GM20431 (cell line): ENCODE measurements at regions not wholly inside any gene's neighbourhood (a gene's known extent, or its start where the extent isn't known, plus 50 kb on each side); places are given as distances from the start of the nearest gene placed in this dataset.
"Not testable (repeated sequence)": the region's sequence is repeated elsewhere in the genome, so short reads cannot be mapped to it uniquely, and the experiment has no call there.

Experiments
- in situ Hi-C: fragments of 300-500 bp; cut with MseI, MboI; formaldehyde crosslinking; loops from one replicate; pipeline ENCODE4 v1.15.0; 2020; ENCODE audit warnings: low sequenced_read_pairs; ENCODE audit not compliant: unreplicated experiment

DNA sequence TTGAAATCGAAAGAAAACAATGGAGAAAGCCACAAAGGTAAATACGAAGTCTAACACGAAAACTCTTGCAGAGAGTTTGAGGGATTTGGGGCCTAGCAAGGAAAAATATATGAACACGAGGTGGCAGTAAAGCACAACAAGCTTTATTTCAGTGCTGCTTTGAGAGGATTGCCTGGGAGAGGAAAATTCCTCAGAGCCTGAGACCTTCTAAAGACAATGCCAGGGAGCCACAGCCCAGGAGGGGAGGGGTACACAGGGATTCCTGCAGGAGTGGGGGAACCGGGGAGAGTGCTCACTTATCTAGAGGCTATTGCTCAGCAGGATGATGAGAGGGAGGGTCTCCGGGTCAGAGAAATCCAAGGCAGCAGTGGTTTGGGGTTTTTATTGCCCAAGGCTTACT lies 134.9 kb upstream of the ADCY2 start:
- in situ Hi-C loops = no loop called here

DNA sequence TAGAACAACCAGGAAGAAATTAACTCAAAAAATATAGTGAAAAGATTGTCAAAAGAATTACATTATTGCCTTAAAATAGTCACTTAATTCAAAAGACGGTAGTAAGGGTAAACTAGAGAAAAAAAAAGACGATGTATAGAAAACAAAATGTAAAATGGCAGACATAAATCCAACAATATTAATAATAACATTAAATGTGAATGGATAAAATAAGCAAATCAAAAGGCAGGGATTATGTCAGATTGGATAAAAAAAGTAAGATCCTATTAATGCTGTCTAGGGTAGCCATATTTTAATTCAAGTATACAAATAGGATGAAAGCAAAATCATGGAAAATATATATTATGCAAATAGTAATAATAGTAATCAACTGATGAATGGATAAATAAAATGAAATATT lies 134.0 kb upstream of the ADCY2 start:
- in situ Hi-C loops = no loop called here

DNA sequence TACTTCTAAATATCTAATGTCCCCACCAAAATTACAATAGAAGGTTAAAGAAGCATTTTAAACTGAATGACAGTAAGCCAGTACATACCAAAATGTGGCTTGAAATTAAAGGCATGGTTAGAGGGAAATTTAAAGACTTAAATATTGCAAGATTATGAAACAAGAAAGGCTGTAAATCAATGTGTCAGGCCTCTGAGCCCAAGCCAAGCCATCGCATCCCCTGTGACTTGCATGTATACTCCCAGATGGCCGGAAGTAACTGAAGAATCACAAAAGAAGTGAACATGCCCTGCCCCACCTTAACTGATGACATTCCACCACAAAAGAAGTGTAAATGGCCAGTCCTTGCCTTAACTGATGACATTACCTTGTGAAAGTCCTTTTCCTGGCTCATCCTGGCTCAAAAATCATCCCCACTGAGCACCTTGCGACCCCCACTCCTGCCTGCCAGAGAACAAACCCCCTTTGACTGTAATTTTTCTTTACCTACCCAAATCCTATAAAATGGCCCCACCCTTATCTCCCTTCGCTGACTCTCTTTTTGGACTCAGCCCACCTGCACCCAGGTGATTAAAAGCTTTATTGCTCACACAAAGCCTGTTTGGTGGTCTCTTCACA lies 132.4 kb upstream of the ADCY2 start:
- in situ Hi-C loops = not testable (repeated sequence)

DNA sequence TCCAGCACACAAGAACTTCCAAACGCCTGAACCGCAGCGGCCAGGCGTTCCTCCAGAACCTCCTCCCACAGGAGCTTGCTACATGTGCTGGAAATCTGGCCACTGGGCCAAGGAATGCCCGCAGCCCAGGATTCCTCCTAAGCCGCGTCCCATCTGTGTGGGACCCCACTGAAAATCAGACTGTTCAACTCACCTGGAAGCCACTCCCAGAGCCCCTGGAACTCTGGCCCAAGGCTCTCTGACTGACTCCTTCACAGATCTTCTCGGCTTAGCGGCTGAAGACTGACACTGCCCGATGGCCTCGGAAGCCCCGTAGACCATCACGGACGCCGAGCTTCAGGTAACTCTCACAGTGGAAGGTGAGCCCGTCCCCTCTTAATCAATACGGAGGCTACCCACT lies 130.2 kb upstream of the ADCY2 start:
- in situ Hi-C loops = not testable (repeated sequence)

DNA sequence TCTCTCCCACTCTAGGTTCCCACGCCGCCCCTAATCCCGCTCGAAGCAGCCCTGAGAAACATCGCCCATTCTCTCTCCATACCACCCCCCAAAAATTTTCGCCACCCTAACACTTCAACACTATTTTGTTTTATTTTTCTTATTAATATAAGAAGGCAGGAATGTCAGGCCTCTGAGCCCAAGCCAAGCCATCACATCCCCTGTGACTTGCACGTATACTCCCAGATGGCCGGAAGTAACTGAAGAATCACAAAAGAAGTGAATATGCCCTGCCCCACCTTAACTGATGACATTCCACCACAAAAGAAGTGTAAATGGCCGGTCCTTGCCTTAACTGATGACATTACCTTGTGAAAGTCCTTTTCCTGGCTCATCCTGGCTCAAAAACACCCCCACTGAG lies 127.2 kb upstream of the ADCY2 start:
- in situ Hi-C loops = not testable (repeated sequence)

DNA sequence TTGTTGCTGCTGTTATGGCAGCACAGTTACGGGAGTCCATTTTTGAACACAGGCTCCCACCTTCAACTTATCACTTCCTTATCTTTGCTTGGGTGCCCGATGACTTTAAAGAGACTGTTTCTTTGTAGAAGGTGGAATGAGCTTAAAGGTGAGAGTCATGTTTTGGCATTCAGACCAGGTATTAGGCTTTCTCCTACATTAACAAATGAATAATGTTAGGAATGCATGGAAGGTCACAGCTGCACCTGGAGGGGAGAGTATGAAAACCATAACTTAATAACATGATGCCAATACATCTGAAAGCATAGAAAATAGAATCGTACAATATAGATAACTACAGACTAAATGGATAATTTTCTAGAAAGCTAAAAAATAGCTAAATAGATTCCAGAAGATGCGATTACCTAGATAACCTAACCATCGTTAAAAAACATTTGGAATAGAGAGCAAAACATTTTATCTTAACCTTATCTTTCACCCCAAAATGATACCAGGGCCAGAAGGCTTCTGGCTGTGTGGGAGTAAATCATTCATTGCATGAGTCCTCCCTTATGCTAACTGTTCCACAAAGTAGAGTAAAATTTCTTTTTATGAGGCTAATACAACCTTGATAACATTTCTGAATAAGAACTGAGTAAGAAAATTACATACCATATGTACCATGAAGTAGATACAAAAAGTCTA lies 126.2 kb upstream of the ADCY2 start:
- in situ Hi-C loops = no loop called here

DNA sequence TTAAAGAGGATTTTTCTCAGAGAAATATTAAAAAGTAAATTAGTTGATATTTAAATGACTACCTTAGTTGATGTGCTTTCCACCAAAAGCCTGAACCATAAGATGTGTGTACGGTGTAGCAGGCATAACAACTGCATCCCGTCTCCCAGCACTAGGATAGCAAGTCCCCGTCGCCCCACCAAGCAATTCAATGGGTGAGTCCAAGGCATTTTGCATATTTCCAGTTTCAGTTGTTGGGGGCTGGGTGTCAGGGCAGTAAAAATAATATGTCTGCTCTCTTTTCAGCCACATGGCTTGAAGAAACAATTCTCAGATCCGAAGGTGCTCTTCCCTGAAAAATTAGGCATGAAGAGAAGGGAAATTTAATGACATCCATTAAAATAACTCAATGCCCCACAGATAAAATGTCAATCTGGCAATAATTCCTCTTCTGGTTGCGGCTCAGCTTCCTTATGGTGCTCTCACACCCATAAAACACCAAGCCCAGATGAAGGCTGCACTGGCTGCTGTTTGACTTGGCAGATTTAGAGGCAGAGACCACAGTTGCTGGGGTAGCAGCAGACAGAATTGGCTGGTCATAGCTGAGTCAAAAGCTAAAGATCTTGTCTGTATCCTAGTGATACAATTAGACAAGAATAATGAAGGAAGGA lies 124.4 kb upstream of the ADCY2 start:
- in situ Hi-C loops = no loop called here

DNA sequence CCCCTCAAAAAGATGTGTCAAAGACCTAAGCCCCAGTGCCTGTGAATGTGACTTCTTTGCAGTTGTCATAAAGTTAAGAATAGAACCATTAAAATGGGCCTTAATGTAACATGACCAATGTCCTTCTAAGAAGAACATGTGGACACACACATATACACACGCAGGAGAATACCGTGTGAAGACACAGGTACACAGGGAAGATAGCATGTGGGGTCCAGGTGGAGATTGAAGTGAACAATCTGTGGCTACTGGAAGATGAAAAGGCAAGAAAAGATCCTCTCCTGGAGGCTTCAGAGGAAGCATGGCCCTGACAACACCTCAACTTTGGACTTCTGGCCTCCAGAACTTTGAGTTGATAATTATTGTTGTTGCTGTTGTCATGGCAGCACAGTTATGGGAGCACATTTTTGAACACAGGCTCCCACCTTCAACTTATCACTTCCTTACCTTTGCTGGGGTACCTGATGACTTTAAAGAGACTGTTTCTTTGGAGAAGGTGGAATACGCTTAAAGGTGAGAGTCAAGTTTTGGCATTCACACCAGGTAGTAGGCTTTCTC lies 123.5 kb upstream of the ADCY2 start:
- in situ Hi-C loops = no loop called here

DNA sequence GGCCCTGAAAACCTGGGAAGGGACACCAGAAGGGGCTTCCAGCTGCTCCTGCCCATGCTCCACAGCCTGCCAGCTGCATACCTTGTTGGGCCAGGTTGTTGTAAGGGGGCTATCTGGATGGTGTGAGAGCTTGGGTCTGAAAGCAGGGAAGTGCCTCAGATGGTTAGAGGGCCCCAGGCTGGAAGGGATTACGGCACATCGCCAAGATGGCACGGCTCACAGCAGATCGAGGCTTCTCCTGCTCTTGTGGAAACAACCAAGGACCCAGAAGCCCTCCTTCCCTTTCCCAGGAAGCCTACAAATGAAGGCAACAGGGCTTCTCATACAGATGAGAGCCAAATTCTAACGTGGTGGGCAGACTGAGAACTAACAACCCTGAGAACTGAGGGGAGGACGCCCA lies 121.7 kb upstream of the ADCY2 start:
- in situ Hi-C loops = no loop called here

DNA sequence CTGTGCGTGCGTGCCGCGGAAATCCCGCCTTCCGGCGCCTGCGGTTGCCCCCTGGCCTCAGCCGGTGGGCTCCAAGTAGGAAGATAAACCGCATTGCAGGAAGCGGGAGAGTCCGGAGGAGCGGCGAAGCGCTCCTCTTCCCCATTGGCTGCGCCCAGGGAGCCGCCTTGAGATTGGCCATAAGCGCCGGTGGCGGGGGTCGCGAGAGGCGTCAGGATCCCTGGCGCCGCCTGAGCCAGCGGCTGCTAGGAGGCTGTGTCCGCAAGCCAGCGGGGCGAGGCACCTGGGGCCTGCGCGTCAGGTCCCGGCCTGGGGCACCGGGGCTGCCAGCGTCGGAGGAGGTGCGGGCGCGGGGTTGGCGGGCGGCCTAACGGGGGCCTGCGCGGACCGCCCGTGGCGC lies 106.3 kb upstream of the ADCY2 start:
- in situ Hi-C loops = not testable (repeated sequence)

DNA sequence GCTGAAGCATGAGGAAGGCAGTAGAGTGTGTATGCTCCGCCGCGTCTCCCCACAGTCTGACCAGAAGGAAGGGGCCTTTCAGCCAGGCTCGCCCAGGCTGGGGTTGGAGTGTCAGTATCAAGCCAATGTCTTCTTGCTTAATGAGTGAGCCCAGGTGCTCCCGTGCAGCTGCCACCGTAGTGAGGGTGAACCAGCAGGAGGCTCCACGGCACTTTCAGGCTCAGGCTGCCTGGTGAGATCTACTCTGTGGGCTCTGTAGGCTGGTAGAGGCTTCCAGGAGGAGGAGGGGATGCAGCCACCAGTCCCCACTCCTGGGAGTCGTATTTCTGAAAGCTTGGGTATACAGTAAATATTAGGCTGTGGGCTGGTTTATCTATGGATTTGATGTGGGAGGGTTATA lies 98.1 kb upstream of the ADCY2 start:
- in situ Hi-C loops = not testable (repeated sequence)

DNA sequence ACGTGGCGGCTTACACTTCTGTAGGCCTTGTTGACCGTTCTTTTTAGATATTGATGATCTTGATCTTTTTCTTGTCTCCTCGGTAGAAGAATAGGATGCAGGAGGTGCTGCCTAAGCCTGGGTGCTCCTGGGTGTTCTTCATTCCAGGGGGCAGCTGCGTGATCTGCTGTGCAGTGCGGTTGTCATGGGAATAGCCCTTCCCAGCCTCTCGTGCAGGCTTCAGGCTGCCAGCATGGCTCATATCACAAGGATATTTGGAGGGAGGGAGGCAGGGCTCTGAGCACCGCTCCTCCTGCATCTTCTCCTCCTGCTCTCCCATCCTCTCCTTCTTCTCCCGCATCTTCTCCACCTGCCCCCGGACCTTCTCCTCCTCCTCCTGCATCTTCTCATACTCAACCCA lies 96.2 kb upstream of the ADCY2 start:
- in situ Hi-C loops = not testable (repeated sequence)

DNA sequence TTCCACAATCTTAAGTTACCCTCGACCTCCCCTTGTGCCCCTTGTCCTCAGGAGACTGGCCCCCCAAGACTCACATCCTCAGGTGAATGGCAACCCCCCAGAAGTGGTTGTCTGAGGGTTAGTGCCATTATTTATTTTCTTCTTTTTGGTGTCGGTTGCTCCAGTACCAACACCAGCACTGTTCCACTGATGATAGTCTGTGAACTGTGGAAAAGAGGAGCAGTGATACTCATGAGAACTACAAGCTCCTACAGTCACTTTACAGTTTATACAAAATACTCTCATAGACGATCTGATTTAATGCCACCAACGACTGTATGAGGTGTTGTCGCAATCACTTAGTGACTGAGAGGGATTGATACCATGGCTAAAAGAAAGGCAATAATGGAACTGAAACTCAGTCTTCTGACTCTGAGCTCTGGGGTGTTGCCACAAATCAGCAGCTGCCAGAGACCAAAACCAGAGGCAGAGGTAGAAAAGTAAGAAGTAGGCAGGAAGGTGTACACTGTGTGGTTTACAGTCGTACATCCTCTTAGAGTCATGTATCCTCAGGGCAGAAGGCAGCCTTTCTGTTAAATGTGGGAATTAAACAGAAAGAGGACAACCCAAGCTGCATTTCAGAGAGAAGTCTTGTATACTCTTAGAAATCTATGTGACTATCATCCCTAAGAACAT lies 90.8 kb upstream of the ADCY2 start:
- in situ Hi-C loops = not testable (repeated sequence)

DNA sequence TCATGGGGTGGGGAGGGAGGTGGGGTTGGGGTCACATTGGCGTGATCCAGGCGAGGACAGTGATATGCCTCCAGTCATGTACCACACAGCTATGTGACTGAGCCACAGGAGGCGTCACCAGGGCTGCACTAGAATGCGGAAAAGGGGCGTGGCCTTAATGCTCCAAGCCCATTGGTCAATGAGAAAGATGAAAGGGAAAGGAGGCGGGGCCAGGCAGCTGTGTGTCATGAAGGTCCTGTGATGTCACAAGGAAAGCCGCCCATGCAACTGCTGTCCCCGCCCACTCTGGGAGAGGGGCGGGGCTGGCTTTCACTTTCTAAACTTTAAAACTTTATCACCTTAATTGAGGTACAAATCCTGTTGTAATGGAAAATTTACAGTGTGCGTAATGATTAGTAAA lies 89.4 kb upstream of the ADCY2 start:
- in situ Hi-C loops = not testable (repeated sequence)

DNA sequence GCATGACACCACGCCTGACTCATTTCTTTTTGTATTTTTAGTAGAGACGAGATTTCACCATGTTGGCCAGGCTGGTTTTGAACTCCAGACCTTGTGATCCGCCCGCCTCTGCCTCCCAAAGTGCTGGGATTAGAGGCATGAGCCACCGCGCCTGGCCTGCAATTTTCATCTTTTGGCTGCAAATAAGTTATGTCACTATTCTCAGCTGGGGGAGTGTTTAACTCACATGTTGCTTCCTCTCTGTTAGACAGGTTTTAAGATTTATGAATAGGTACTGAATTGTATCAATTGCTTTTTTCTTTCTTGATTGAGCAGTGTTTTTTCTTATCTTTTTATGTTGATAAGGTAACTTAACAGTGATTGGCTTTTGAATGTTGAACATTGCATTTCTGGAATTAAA lies 88.2 kb upstream of the ADCY2 start:
- in situ Hi-C loops = not testable (repeated sequence)

DNA sequence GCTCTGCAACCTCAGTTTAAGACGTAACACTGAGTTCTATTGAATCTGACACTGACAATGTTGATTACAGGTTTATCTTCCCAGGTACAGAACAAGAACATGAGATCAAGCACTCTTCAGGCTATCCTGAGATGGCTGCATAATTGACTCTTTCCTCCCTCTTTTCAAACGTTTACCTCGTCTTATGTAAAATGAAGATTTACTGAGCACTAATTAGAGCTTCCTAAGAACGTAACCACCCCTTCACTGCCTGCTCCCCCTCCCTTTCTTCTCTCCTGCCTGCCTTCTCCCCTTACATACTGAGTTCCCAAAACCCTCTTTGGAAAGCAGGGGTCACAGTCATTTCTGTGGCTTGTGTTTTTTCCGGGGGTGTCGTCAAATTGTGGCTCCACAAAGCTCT lies 86.2 kb upstream of the ADCY2 start:
- in situ Hi-C loops = not testable (repeated sequence)

DNA sequence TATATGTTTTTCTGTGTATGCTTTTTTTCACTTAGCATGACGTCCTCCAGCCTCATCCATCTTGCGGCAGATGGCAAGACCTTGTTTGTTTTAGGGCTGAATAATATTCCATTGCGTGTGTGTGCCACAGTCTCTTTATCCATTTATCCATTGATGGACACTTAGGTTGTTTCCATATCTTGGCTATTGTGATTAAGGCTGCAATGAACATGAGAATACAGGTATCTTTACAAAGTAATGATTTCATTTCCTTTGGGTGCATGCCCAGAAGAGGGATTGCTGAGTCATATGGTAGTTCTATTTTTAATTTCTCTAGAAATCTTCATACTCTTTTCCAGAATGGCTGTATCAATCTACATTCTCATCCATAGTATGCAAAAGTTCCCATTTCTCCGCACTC lies 85.3 kb upstream of the ADCY2 start:
- in situ Hi-C loops = not testable (repeated sequence)

DNA sequence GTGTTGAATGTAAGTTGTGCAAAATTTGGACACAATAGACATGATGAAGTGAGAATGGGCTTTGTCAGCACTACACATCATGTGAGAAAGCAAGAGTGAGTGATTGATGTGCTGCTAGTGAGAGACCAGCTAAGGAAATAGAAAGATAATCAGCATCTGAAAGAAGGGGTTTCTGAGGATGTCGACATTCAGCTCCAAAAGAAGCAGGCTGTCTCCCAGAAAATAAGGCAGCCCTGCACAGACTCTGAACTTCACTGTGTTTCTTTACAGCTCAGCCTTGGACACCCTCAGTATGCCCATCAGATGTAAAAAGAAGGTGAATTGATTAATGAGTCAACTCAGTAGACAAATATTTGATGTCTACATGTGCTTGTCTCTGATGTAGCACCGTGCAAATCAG lies 80.8 kb upstream of the ADCY2 start:
- in situ Hi-C loops = no loop called here

DNA sequence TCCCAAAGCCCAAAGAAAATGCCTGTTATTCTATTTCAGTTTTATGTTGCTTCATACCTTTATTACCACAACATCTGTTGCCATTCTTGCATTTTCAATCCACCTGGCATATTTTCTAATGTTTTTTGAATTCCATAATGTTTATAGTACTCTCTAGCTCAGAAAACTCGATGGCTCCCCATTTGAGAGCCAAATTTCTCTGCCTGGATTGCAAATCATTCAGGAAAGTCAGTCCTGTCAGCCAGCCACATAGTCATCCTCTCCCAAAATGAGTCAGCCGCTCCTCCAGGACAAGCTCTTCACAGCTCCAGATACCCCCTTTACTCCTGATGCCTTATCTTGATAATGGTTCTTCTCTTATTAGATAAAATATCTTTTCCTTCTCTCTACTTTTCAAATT lies 78.2 kb upstream of the ADCY2 start:
- in situ Hi-C loops = no loop called here

DNA sequence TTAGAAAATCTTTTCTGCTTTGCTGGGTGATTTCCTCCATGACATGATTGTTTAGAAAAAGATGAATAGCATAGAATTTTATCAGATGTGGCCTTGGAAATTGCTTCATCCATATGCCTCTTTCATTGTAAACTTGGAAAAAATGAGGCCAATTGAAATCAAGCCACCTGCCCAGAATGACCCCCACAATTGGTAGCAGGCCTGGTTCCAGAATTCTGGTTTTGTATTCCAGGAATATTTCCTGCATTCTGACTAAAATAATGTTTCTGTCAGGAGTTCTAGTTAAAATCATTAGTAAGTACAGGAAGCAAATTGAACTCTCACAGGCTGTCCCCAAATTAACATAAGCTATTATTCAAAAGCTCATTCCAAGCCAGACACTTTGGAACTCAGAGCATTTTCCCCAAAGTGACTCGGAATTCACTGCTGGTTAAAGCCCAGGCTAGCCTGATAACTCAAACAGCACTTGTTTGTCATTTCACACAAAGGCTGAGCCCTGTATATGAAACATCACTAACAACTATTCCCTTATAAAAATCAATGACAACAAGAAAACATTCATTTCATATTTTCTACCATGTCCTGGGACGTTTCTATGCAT lies 75.1 kb upstream of the ADCY2 start:
- in situ Hi-C loops = no loop called here
